Neural cell (in vitro differentiated cells): ENCODE measurements at regions not wholly inside any gene's neighbourhood (a gene's known extent, or its start where the extent isn't known, plus 50 kb on each side); places are given as distances from the start of the nearest gene placed in this dataset.
"Not testable (repeated sequence)": the region's sequence is repeated elsewhere in the genome, so short reads cannot be mapped to it uniquely, and the experiment has no call there.

Source experiments
- EP300 ChIP-seq: fragments of 450-650 bp; conservative IDR thresholded peaks from 2 replicates; pipeline ENCODE4 v1.6.1; 2014; ENCODE audit warnings: antibody characterized with exemption, mild to moderate bottlenecking, moderate library complexity; ENCODE audit not compliant: poor library complexity, severe bottlenecking
- TF ChIP-seq, protein P1 (sequence below): fragments of 450-650 bp; IDR thresholded peaks from 2 replicates; pipeline ENCODE4 v1.5.1; 2014; ENCODE audit warnings: antibody characterized with exemption, mild to moderate bottlenecking, moderate library complexity; ENCODE audit not compliant: poor library complexity, severe bottlenecking

- TF ChIP-seq, protein P1, sequence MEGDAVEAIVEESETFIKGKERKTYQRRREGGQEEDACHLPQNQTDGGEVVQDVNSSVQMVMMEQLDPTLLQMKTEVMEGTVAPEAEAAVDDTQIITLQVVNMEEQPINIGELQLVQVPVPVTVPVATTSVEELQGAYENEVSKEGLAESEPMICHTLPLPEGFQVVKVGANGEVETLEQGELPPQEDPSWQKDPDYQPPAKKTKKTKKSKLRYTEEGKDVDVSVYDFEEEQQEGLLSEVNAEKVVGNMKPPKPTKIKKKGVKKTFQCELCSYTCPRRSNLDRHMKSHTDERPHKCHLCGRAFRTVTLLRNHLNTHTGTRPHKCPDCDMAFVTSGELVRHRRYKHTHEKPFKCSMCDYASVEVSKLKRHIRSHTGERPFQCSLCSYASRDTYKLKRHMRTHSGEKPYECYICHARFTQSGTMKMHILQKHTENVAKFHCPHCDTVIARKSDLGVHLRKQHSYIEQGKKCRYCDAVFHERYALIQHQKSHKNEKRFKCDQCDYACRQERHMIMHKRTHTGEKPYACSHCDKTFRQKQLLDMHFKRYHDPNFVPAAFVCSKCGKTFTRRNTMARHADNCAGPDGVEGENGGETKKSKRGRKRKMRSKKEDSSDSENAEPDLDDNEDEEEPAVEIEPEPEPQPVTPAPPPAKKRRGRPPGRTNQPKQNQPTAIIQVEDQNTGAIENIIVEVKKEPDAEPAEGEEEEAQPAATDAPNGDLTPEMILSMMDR = not testable (repeated sequence)
- TF ChIP-seq EP300 = not testable (repeated sequence)
Measured at GRCh38 chr22:22381292-22381691, 127.2 kb downstream of the ZNF280B start.
